ENCODE measurements at regions not wholly inside any gene's neighbourhood (a gene's known extent, or its start where the extent isn't known, plus 50 kb on each side); places are given as distances from the start of the nearest gene placed in this dataset.
"Not testable (repeated sequence)": the region's sequence is repeated elsewhere in the genome, so short reads cannot be mapped to it uniquely, and the experiment has no call there.

- not testable (repeated sequence) for TF ChIP-seq CTCF (IDR thresholded peaks at IDR 0.05 in 8 of 11, conservative IDR thresholded peaks at IDR 0.05 in 3 of 11); POLR2A (IDR thresholded peaks at IDR 0.05); POLR2AphosphoS5 (IDR thresholded peaks at IDR 0.05)
Observed at GRCh38 chr16:33839157-33839556, 379.7 kb downstream of the TP53TG3F start.

All from spleen (tissue), 7 donors.